ENCODE measurements at regions not wholly inside any gene's neighbourhood (a gene's known extent, or its start where the extent isn't known, plus 50 kb on each side); places are given as distances from the start of the nearest gene placed in this dataset.
A peak's percentile ranks its signal among the peaks of the same experiment; 100 is the strongest.

- DNase-seq = peak in 1 of 2 experiments; percentile 18
Measured at GRCh38 chr5:5616247-5616895, 193.9 kb downstream of the ICE1 start.

GRCh38 chr5:5615569-5615968 is 193.1 kb downstream of the ICE1 start:
- peak; percentile 37 to 42 for DNase-seq

- no peak for DNase-seq
Measured at GRCh38 chr5:5613261-5613990, 190.9 kb downstream of the ICE1 start.

GRCh38 chr5:5612096-5612495 is 189.6 kb downstream of the ICE1 start:
- no peak for DNase-seq

- DNase-seq = no peak
Measured at GRCh38 chr5:5609935-5610334, 187.5 kb downstream of the ICE1 start.

- no peak for DNase-seq
Measured at GRCh38 chr5:5605170-5605764, 182.8 kb downstream of the ICE1 start.

GRCh38 chr5:5602554-5602953 is 180.1 kb downstream of the ICE1 start:
- no peak for DNase-seq

GRCh38 chr5:5598547-5599113 is 176.2 kb downstream of the ICE1 start:
- DNase-seq = peak; percentile 24 to 32

- DNase-seq = no peak
Measured at GRCh38 chr5:5593391-5593790, 170.9 kb downstream of the ICE1 start.

- DNase-seq = no peak
Measured at GRCh38 chr5:5592541-5592940, 170.1 kb downstream of the ICE1 start.

GRCh38 chr5:5591567-5591966 is 169.1 kb downstream of the ICE1 start:
- DNase-seq = no peak

- no peak for DNase-seq
Measured at GRCh38 chr5:5589857-5590256, 167.4 kb downstream of the ICE1 start.

- DNase-seq = no peak
Measured at GRCh38 chr5:5588887-5589826, 166.7 kb downstream of the ICE1 start.

GRCh38 chr5:5588386-5588785 is 165.9 kb downstream of the ICE1 start:
- no peak for DNase-seq

- no peak for DNase-seq
Measured at GRCh38 chr5:5587474-5587873, 165.0 kb downstream of the ICE1 start.

- DNase-seq = no peak
Measured at GRCh38 chr5:5586721-5587120, 164.2 kb downstream of the ICE1 start.

- no peak for DNase-seq
Measured at GRCh38 chr5:5585751-5586341, 163.4 kb downstream of the ICE1 start.

- DNase-seq = no peak
Measured at GRCh38 chr5:5584751-5585150, 162.3 kb downstream of the ICE1 start.

GRCh38 chr5:5584236-5584745 is 161.8 kb downstream of the ICE1 start:
- no peak for DNase-seq

- DNase-seq = no peak
Measured at GRCh38 chr5:5583832-5584231, 161.4 kb downstream of the ICE1 start.

GRCh38 chr5:5583023-5583765 is 160.7 kb downstream of the ICE1 start:
- DNase-seq = no peak
